Fibroblast of villous mesenchyme (primary cell): ENCODE measurements at regions not wholly inside any gene's neighbourhood (a gene's known extent, or its start where the extent isn't known, plus 50 kb on each side); places are given as distances from the start of the nearest gene placed in this dataset.

Source experiments
- DNase-seq: peaks from one replicate; pipeline ENCODE4 v3.0.0-alpha.2; 2010; ENCODE audit warnings: low read depth
- H3K4me3 ChIP-seq: 2 replicates; pipeline ENCODE4 v1.5.1; 2011; ENCODE audit warnings: low read depth, mild to moderate bottlenecking, low read length
- TF ChIP-seq, protein P1 (sequence below): IDR thresholded peaks from 2 replicates; pipeline ENCODE4 v1.5.1; 2012; ENCODE audit warnings: low read depth, mild to moderate bottlenecking, low read length; ENCODE audit not compliant: insufficient read depth

DNA sequence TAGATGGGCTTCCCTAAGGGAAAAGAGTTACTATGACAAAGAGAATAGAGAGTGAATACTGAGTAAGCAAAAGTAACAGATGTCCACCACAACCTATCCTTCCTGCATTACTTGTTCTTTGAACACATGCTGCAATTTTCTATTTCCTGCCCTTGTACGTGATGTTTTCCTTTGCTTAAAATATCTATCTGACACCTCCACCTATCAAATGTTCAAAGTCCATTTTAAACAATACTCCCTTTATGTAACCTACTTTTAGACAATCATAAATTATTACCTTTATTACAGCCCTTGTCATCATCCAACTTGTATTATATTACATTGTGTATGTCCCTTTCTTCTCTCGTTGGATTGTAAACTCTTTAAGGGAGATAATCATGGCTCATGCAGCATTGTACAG, 147.2 kb upstream of the DYRK2 start:
- DNase-seq: no peak
- H3K4me3 ChIP-seq: no peak overlapping the region
- TF ChIP-seq, protein P1, sequence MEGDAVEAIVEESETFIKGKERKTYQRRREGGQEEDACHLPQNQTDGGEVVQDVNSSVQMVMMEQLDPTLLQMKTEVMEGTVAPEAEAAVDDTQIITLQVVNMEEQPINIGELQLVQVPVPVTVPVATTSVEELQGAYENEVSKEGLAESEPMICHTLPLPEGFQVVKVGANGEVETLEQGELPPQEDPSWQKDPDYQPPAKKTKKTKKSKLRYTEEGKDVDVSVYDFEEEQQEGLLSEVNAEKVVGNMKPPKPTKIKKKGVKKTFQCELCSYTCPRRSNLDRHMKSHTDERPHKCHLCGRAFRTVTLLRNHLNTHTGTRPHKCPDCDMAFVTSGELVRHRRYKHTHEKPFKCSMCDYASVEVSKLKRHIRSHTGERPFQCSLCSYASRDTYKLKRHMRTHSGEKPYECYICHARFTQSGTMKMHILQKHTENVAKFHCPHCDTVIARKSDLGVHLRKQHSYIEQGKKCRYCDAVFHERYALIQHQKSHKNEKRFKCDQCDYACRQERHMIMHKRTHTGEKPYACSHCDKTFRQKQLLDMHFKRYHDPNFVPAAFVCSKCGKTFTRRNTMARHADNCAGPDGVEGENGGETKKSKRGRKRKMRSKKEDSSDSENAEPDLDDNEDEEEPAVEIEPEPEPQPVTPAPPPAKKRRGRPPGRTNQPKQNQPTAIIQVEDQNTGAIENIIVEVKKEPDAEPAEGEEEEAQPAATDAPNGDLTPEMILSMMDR: no peak

GRCh38 chr12:67504026-67504425, 144.5 kb upstream of the DYRK2 start:
- no peak for DNase-seq
- no peak overlapping the region for H3K4me3 ChIP-seq
- TF ChIP-seq, protein P1: no peak

GRCh38 chr12:67506739-67507138, 141.8 kb upstream of the DYRK2 start:
- no peak for DNase-seq
- TF ChIP-seq, protein P1: no peak
- no peak overlapping the region for H3K4me3 ChIP-seq

- TF ChIP-seq, protein P1: no peak
- no peak overlapping the region for H3K4me3 ChIP-seq
- DNase-seq: no peak
These were observed 139.7 kb upstream of the DYRK2 start for GRCh38 chr12:67508830-67509229.

DNA sequence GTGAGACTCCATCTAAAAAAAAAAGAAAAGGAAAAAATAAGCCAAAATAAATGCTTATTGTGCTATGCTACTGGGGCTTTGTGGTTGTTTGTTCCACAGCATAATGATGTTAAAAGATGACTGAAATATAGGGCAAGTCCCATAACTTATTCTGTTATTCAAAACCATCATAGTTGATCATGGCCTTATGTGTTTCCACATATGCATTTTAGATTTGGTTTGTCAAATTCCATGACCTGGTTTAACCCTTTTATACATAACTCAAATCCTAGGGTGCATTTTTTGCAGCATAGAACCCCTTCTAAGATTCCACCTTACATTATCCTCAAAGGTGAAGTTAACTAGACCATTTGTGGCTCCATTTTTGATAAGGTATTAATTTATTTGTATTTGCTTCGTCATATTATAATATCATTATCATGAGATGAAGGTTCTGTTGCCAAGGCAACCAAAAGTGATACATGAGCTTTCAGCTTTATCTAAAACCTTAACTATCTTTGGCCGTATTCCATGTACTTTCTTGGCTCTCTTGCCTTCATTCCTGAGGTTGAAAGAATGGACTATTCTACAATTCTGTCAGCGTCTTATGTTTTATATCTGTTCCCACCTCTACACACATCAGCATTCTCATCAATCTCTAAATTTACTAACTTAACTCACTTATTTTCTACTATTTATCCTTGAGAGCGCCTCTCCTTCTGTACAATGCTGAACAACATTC, 138.7 kb upstream of the DYRK2 start:
- H3K4me3 ChIP-seq: no peak overlapping the region
- no peak for DNase-seq
- TF ChIP-seq, protein P1: no peak

- H3K4me3 ChIP-seq: no peak overlapping the region
- no peak for DNase-seq
- TF ChIP-seq, protein P1: no peak
These were observed 136.5 kb upstream of the DYRK2 start for GRCh38 chr12:67512061-67512460.

DNA sequence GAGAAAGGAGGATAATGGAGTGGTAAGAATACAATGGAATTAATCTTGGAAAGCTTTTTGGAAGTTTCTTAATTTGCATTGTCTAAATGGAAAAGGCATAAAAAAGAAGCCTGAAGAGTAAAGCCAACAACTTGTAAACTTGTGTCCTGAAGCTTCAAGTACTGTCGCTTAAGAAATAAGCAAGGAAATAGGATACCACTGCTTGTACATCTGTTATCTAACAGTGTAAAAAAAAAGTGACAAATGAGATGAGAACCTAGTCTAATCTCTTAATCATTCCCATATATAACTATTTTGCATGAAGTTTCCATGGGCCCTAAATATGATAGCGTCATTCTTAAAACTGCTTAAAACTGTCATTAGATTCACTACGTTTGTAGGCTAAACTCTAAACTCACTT, 134.0 kb upstream of the DYRK2 start:
- no peak overlapping the region for H3K4me3 ChIP-seq
- no peak for DNase-seq
- TF ChIP-seq, protein P1: no peak
